Activated CD4-positive, alpha-beta memory T cell treated with anti-CD3 and anti-CD28 coated beads for 36 hours (primary cell): ENCODE measurements at regions not wholly inside any gene's neighbourhood (a gene's known extent, or its start where the extent isn't known, plus 50 kb on each side); places are given as distances from the start of the nearest gene placed in this dataset.

Experiments
- CTCF ChIA-PET: fragments of 350-600 bp; sonication (Branson Sonifier 250); formaldehyde crosslinking; loops from one replicate; lab custom pipeline; 2021; ENCODE audit warnings: antibody characterized with exemption, inconsistent platforms; lab: Charles Lee
- POLR2A ChIA-PET: fragments of 350-600 bp; sonication (Branson Sonifier 250); formaldehyde crosslinking; loops from one replicate; lab custom pipeline; 2021; ENCODE audit warnings: antibody characterized with exemption; lab: Charles Lee
- DNase-seq: peaks from one replicate; pipeline ENCODE4 v3.0.0-alpha.2; 2020
- H3K27ac Mint-ChIP-seq: one replicate; pipeline ENCODE4 v1.8.0; 2021; ENCODE audit warnings: mixed read lengths
- H3K27me3 Mint-ChIP-seq: one replicate; pipeline ENCODE4 v1.8.0; 2021; ENCODE audit warnings: mixed read lengths
- H3K36me3 Mint-ChIP-seq: one replicate; pipeline ENCODE4 v1.8.0; 2021; ENCODE audit warnings: mixed read lengths
- H3K4me1 Mint-ChIP-seq: one replicate; pipeline ENCODE4 v1.8.0; 2021; ENCODE audit warnings: low read depth, mixed read lengths
- H3K4me3 Mint-ChIP-seq: one replicate; pipeline ENCODE4 v1.8.0; 2021; ENCODE audit warnings: mild to moderate bottlenecking, mixed read lengths
- H3K9me3 Mint-ChIP-seq: one replicate; pipeline ENCODE4 v1.8.0; 2021; ENCODE audit warnings: mixed read lengths
- intact Hi-C: fragments of 100-400 bp; cut with micrococcal nuclease; formaldehyde crosslinking; loops from one replicate; pipeline ENCODE4 v1.15.1; 2023

- Mint-ChIP-seq H3K4me1 (no peaks in the 10 kb centered on the region), H3K9me3 (peaks cover 37% of the 10 kb centered on the region), H3K27me3 (no peaks in the 10 kb centered on the region), H3K27ac (no peak overlapping the region), H3K4me3 (no peak overlapping the region), H3K36me3 (no peaks in the 10 kb centered on the region)
- POLR2A ChIA-PET: no interaction called here
- no peak for DNase-seq
- CTCF ChIA-PET: no interaction called here
- intact Hi-C loops: no loop called here
Observed at GRCh38 chr6:77036400-77036799, 426.9 kb downstream of the HTR1B start.

GRCh38 chr6:77034161-77034560, 429.1 kb downstream of the HTR1B start:
- no peak overlapping the region for H3K27ac Mint-ChIP-seq
- H3K9me3 Mint-ChIP-seq: peaks cover 35% of the 10 kb centered on the region
- intact Hi-C loops: no loop called here
- no peak overlapping the region for H3K4me3 Mint-ChIP-seq
- POLR2A ChIA-PET: no interaction called here
- no peaks in the 10 kb centered on the region for H3K27me3 Mint-ChIP-seq
- H3K36me3 Mint-ChIP-seq: no peaks in the 10 kb centered on the region
- no peak for DNase-seq
- CTCF ChIA-PET: no interaction called here
- H3K4me1 Mint-ChIP-seq: no peaks in the 10 kb centered on the region

GRCh38 chr6:77030929-77031674, 432.2 kb downstream of the HTR1B start:
- H3K4me1 Mint-ChIP-seq: no peaks in the 10 kb centered on the region

GRCh38 chr6:77026341-77026740, 436.9 kb downstream of the HTR1B start:
- Mint-ChIP-seq H3K4me3 (no peak overlapping the region), H3K27ac (no peak overlapping the region), H3K9me3 (peaks cover 6% of the 10 kb centered on the region), H3K4me1 (no peaks in the 10 kb centered on the region), H3K27me3 (no peaks in the 10 kb centered on the region), H3K36me3 (no peaks in the 10 kb centered on the region)
- POLR2A ChIA-PET: no interaction called here
- intact Hi-C loops: no loop called here
- CTCF ChIA-PET: no interaction called here
- no peak for DNase-seq

More at GRCh38 chr6:77030929-77031674, 432.2 kb downstream of the HTR1B start:
- intact Hi-C loops: no loop called here
- DNase-seq: no peak
- H3K27ac Mint-ChIP-seq: no peak overlapping the region
- ChIA-PET CTCF (no interaction called here), POLR2A (no interaction called here)
- H3K4me3 Mint-ChIP-seq: no peak overlapping the region
- no peaks in the 10 kb centered on the region for H3K36me3 Mint-ChIP-seq
- H3K9me3 Mint-ChIP-seq: peaks cover 8% of the 10 kb centered on the region
- no peaks in the 10 kb centered on the region for H3K27me3 Mint-ChIP-seq

GRCh38 chr6:77025736-77026223, 437.5 kb downstream of the HTR1B start:
- intact Hi-C loops: no loop called here

GRCh38 chr6:77021778-77022177, 441.5 kb downstream of the HTR1B start:
- no peaks in the 10 kb centered on the region for H3K36me3 Mint-ChIP-seq
- H3K4me3 Mint-ChIP-seq: no peak overlapping the region
- ChIA-PET CTCF (no interaction called here), POLR2A (no interaction called here)
- H3K9me3 Mint-ChIP-seq: peaks cover 2% of the 10 kb centered on the region
- H3K27ac Mint-ChIP-seq: no peak overlapping the region
- intact Hi-C loops: no loop called here
- no peaks in the 10 kb centered on the region for H3K4me1 Mint-ChIP-seq
- DNase-seq: no peak
- H3K27me3 Mint-ChIP-seq: no peaks in the 10 kb centered on the region

More at GRCh38 chr6:77025736-77026223, 437.5 kb downstream of the HTR1B start:
- ChIA-PET CTCF (no interaction called here), POLR2A (no interaction called here)
- Mint-ChIP-seq H3K4me3 (no peak overlapping the region), H3K4me1 (no peaks in the 10 kb centered on the region), H3K27me3 (no peaks in the 10 kb centered on the region), H3K36me3 (no peaks in the 10 kb centered on the region), H3K9me3 (peaks cover 4% of the 10 kb centered on the region), H3K27ac (no peak overlapping the region)
- no peak for DNase-seq

GRCh38 chr6:77021232-77021631, 442.1 kb downstream of the HTR1B start:
- no peak for DNase-seq
- H3K27ac Mint-ChIP-seq: no peak overlapping the region
- H3K27me3 Mint-ChIP-seq: no peaks in the 10 kb centered on the region
- no peaks in the 10 kb centered on the region for H3K4me1 Mint-ChIP-seq
- ChIA-PET POLR2A (no interaction called here), CTCF (no interaction called here)
- H3K4me3 Mint-ChIP-seq: no peak overlapping the region
- H3K36me3 Mint-ChIP-seq: no peaks in the 10 kb centered on the region
- H3K9me3 Mint-ChIP-seq: peaks cover 2% of the 10 kb centered on the region
- intact Hi-C loops: no loop called here

GRCh38 chr6:77019081-77019480, 444.2 kb downstream of the HTR1B start:
- CTCF ChIA-PET: no interaction called here
- H3K4me3 Mint-ChIP-seq: no peak overlapping the region
- no peak overlapping the region for H3K27ac Mint-ChIP-seq
- no peaks in the 10 kb centered on the region for H3K4me1 Mint-ChIP-seq
- DNase-seq: no peak
- H3K27me3 Mint-ChIP-seq: no peaks in the 10 kb centered on the region
- H3K9me3 Mint-ChIP-seq: peaks cover 2% of the 10 kb centered on the region
- H3K36me3 Mint-ChIP-seq: no peaks in the 10 kb centered on the region
- POLR2A ChIA-PET: no interaction called here
- intact Hi-C loops: no loop called here

GRCh38 chr6:77017537-77017936, 445.8 kb downstream of the HTR1B start:
- intact Hi-C loops: no loop called here

GRCh38 chr6:77015350-77015749, 447.9 kb downstream of the HTR1B start:
- H3K36me3 Mint-ChIP-seq: no peaks in the 10 kb centered on the region
- no peaks in the 10 kb centered on the region for H3K27me3 Mint-ChIP-seq
- intact Hi-C loops: no loop called here
- H3K27ac Mint-ChIP-seq: no peak overlapping the region
- H3K4me3 Mint-ChIP-seq: no peak overlapping the region
- H3K9me3 Mint-ChIP-seq: peaks cover 4% of the 10 kb centered on the region
- ChIA-PET CTCF (no interaction called here), POLR2A (no interaction called here)
- H3K4me1 Mint-ChIP-seq: no peaks in the 10 kb centered on the region
- DNase-seq: no peak

More at GRCh38 chr6:77017537-77017936, 445.8 kb downstream of the HTR1B start:
- H3K4me3 Mint-ChIP-seq: no peak overlapping the region
- ChIA-PET CTCF (no interaction called here), POLR2A (no interaction called here)
- no peak for DNase-seq
- H3K9me3 Mint-ChIP-seq: peaks cover 2% of the 10 kb centered on the region
- no peak overlapping the region for H3K27ac Mint-ChIP-seq
- H3K4me1 Mint-ChIP-seq: no peaks in the 10 kb centered on the region
- H3K36me3 Mint-ChIP-seq: no peaks in the 10 kb centered on the region
- H3K27me3 Mint-ChIP-seq: no peaks in the 10 kb centered on the region

- POLR2A ChIA-PET: no interaction called here
- no peak overlapping the region for H3K4me3 Mint-ChIP-seq
- no peak overlapping the region for H3K27ac Mint-ChIP-seq
- no peak for DNase-seq
- no peaks in the 10 kb centered on the region for H3K4me1 Mint-ChIP-seq
- no peaks in the 10 kb centered on the region for H3K36me3 Mint-ChIP-seq
- H3K9me3 Mint-ChIP-seq: peaks cover 2% of the 10 kb centered on the region
- H3K27me3 Mint-ChIP-seq: no peaks in the 10 kb centered on the region
- intact Hi-C loops: no loop called here
- CTCF ChIA-PET: no interaction called here
Observed at GRCh38 chr6:77011929-77012545, 451.3 kb downstream of the HTR1B start.

GRCh38 chr6:77010931-77011542, 452.3 kb downstream of the HTR1B start:
- H3K4me1 Mint-ChIP-seq: no peaks in the 10 kb centered on the region
- no peaks in the 10 kb centered on the region for H3K36me3 Mint-ChIP-seq
- POLR2A ChIA-PET: no interaction called here
- peaks cover 2% of the 10 kb centered on the region for H3K9me3 Mint-ChIP-seq
- H3K27ac Mint-ChIP-seq: no peak overlapping the region
- no peak overlapping the region for H3K4me3 Mint-ChIP-seq
- no peaks in the 10 kb centered on the region for H3K27me3 Mint-ChIP-seq
- intact Hi-C loops: no loop called here
- CTCF ChIA-PET: no interaction called here
- no peak for DNase-seq
